Endothelial cell (in vitro differentiated cells): ENCODE measurements at regions not wholly inside any gene's neighbourhood (a gene's known extent, or its start where the extent isn't known, plus 50 kb on each side); places are given as distances from the start of the nearest gene placed in this dataset.
"Not testable (repeated sequence)": the region's sequence is repeated elsewhere in the genome, so short reads cannot be mapped to it uniquely, and the experiment has no call there.

ENCODE experiments used
- DNase-seq: peaks from one replicate; pipeline ENCODE4 v3.0.0; 2021; ENCODE audit warnings: low spot score
- H3K27ac Mint-ChIP-seq: one replicate; pipeline ENCODE4 v1.8.0; 2021; ENCODE audit warnings: mixed read lengths, inconsistent platforms; ENCODE audit not compliant: unreplicated experiment
- H3K27me3 Mint-ChIP-seq: one replicate; pipeline ENCODE4 v1.8.0; 2021; ENCODE audit warnings: mild to moderate bottlenecking, moderate library complexity, mixed read lengths, inconsistent platforms; ENCODE audit not compliant: unreplicated experiment
- H3K36me3 Mint-ChIP-seq: one replicate; pipeline ENCODE4 v1.8.0; 2021; ENCODE audit warnings: mild to moderate bottlenecking, low read depth, mixed read lengths, inconsistent platforms; ENCODE audit not compliant: unreplicated experiment
- H3K4me1 Mint-ChIP-seq: one replicate; pipeline ENCODE4 v1.8.0; 2021; ENCODE audit warnings: mild to moderate bottlenecking, mixed read lengths, inconsistent platforms; ENCODE audit not compliant: unreplicated experiment
- H3K4me3 Mint-ChIP-seq: one replicate; pipeline ENCODE4 v1.8.0; 2021; ENCODE audit warnings: mild to moderate bottlenecking, mixed read lengths, inconsistent platforms; ENCODE audit not compliant: unreplicated experiment
- H3K9me3 Mint-ChIP-seq: one replicate; pipeline ENCODE4 v1.8.0; 2021; ENCODE audit warnings: mixed read lengths, inconsistent platforms; ENCODE audit not compliant: unreplicated experiment
- TF ChIP-seq, protein P1 (sequence below): fragments of 200-600 bp; sonication (generic); IDR thresholded peaks from one replicate; pipeline ENCODE4 v1.5.0; 2021; ENCODE audit warnings: antibody characterized with exemption; ENCODE audit not compliant: unreplicated experiment

DNA sequence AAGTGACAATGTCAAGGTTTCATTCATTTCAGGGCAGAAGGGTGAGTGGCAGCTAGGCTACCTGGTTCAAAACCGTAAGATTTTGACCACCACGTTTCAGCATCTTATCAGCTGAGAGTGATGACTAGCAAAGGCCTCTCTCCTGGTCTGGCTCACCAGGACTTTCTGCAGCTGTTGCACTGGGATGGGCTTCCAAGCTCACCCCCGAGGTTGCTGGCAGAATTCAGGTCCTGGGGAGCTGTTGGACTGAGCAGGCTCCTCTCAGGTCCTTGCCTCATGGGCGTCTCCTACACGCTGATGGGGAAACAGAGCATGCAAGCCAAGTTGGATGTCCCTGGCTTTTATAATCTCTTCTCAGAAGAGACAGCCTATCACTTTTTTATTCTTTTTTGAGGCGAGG, 88.8 kb upstream of the RNU6-1 start:
- TF ChIP-seq, protein P1, sequence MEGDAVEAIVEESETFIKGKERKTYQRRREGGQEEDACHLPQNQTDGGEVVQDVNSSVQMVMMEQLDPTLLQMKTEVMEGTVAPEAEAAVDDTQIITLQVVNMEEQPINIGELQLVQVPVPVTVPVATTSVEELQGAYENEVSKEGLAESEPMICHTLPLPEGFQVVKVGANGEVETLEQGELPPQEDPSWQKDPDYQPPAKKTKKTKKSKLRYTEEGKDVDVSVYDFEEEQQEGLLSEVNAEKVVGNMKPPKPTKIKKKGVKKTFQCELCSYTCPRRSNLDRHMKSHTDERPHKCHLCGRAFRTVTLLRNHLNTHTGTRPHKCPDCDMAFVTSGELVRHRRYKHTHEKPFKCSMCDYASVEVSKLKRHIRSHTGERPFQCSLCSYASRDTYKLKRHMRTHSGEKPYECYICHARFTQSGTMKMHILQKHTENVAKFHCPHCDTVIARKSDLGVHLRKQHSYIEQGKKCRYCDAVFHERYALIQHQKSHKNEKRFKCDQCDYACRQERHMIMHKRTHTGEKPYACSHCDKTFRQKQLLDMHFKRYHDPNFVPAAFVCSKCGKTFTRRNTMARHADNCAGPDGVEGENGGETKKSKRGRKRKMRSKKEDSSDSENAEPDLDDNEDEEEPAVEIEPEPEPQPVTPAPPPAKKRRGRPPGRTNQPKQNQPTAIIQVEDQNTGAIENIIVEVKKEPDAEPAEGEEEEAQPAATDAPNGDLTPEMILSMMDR, result no peak
- peaks cover 1% of the 10 kb centered on the region for H3K27me3 Mint-ChIP-seq
- H3K9me3 Mint-ChIP-seq, result no peaks in the 10 kb centered on the region
- no peak for DNase-seq
- H3K36me3 Mint-ChIP-seq, result peaks cover 11% of the 10 kb centered on the region
- H3K4me1 Mint-ChIP-seq, result peaks cover 12% of the 10 kb centered on the region
- H3K4me3 Mint-ChIP-seq, result no peak overlapping the region
- no peak overlapping the region for H3K27ac Mint-ChIP-seq

DNA sequence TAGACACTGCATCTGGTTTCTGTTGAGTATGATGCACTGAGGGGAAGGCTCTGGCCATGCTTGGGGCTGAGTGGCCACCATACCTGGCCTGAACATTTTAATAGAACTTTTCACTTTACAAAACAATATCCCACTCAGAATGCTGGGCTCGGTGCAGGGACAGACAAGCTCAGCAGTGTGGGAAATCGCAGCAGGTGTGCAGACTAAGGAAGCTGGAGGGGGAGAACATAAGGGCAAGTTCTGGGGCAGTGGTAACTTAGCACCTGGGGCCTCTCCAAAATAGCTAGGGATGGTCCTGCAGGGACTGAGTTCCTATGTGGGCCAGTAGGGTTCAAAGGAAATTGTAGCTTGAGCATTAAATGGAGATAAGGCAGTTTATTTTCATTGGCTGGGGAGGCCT, 90.9 kb upstream of the RNU6-1 start:
- Mint-ChIP-seq H3K27ac (no peak overlapping the region), H3K4me3 (no peak overlapping the region), H3K9me3 (no peaks in the 10 kb centered on the region), H3K27me3 (no peaks in the 10 kb centered on the region), H3K36me3 (peaks cover 11% of the 10 kb centered on the region), H3K4me1 (peaks cover 8% of the 10 kb centered on the region)
- DNase-seq, result no peak
- TF ChIP-seq, protein P1, result no peak

DNA sequence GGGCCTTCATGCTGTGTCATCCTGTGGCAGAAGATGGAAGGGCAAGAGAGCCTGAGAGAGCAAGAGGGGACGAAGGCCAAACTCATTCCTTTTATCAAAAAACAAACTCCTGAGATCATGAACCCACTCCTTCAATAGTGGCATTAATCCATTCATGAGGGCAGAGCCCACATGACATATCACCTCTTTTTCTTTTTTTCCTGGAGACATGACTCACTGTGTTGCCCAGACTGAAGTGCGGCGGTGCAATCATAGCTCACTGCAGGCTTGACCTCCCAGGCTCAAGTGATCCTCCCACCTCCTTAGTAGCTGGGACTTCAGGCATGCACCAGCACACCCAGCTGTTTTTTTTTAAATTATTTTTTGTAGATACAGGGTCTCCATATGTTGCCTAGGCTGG, 92.0 kb upstream of the RNU6-1 start:
- no peak overlapping the region for H3K4me3 Mint-ChIP-seq
- no peak overlapping the region for H3K27ac Mint-ChIP-seq
- H3K27me3 Mint-ChIP-seq, result no peaks in the 10 kb centered on the region
- DNase-seq, result no peak
- no peaks in the 10 kb centered on the region for H3K9me3 Mint-ChIP-seq
- TF ChIP-seq, protein P1, result no peak
- H3K4me1 Mint-ChIP-seq, result peaks cover 11% of the 10 kb centered on the region
- peaks cover 13% of the 10 kb centered on the region for H3K36me3 Mint-ChIP-seq

DNA sequence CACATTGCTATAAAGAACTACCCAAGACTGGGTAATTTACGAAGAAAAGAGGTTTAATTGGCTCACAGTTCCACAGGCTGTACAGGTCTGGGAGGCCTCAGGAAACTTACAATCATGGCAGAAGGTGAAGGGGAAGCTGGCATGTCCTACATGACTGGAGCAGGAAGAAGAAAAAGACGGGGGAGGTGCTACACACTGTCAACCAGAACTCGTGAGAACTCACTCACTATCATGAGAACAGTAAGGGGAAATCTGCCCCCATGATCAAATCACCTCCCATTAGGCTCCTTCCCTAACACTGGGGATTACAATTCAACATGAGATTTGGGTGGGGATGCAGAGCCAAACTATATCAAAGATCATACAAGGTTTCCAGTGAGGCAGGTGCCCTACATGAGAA, 94.3 kb upstream of the RNU6-1 start:
- not testable (repeated sequence) for H3K4me3 Mint-ChIP-seq, H3K9me3 Mint-ChIP-seq, DNase-seq, H3K27me3 Mint-ChIP-seq
- Mint-ChIP-seq H3K27ac (peak overlapping the region; percentile 12), H3K36me3 (peaks cover 13% of the 10 kb centered on the region), H3K4me1 (peaks cover 26% of the 10 kb centered on the region)

DNA sequence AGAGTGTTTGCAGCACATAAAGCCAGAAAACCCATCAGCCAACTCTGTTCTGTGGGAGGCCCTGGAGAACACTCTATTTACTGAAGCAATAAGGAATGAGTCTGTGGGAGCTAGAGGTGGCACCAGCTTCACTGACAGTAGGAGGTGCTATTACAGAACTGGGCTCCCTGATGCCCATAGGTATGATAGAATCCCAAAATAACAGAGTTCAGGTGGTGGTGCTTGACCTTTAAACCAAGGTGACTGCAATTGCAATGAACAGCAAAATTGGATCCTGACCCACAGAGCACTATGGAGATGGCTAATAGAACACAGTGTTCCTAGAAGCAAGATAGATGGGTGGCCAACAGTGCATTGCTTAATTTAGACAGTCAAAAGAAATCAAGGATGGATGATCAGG, 95.4 kb upstream of the RNU6-1 start:
- Mint-ChIP-seq H3K4me1 (peaks cover 34% of the 10 kb centered on the region), H3K4me3 (no peak overlapping the region), H3K27me3 (no peaks in the 10 kb centered on the region), H3K36me3 (peaks cover 13% of the 10 kb centered on the region), H3K27ac (no peak overlapping the region), H3K9me3 (no peaks in the 10 kb centered on the region)
- DNase-seq, result no peak
- TF ChIP-seq, protein P1, result no peak

DNA sequence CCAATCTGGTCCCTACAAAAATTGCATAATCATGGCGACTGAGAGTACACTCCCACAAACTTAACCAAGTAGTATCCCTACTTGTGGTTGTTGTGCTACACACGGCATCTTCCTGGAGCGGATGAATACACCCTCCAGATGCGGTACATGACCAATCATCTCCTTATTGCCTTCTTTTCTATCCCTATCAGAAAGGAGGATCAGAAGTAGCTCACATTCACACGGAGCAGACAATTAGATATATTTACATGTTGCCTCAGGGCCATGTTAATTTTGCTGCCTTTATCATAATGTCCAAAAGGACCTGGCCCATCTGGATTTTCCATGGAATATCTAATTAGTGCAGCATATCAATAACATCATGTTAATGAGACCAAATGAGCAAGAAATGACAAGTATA, 96.4 kb upstream of the RNU6-1 start:
- H3K36me3 Mint-ChIP-seq, result peaks cover 9% of the 10 kb centered on the region
- TF ChIP-seq, protein P1, result no peak
- H3K27ac Mint-ChIP-seq, result no peak overlapping the region
- H3K4me1 Mint-ChIP-seq, result peaks cover 43% of the 10 kb centered on the region
- no peaks in the 10 kb centered on the region for H3K27me3 Mint-ChIP-seq
- no peak for DNase-seq
- H3K9me3 Mint-ChIP-seq, result no peaks in the 10 kb centered on the region
- no peak overlapping the region for H3K4me3 Mint-ChIP-seq
